ENCODE measurements at regions not wholly inside any gene's neighbourhood (a gene's known extent, or its start where the extent isn't known, plus 50 kb on each side); places are given as distances from the start of the nearest gene placed in this dataset.

- Histone ChIP-seq H3K27me3 (replicated peaks; ENCODE audit: control insufficient read depth, insufficient read depth, low read length) (peaks cover 47% of the 10 kb centered on the region), H3K4me1 (ENCODE audit: control insufficient read depth, insufficient read depth, low read length) (peaks cover 2% of the 10 kb centered on the region), H3K36me3 (ENCODE audit: control insufficient read depth, insufficient read depth, low read length, severe bottlenecking) (no peaks in the 10 kb centered on the region), H3K9ac (ENCODE audit: low read length) (no peak overlapping the region), H3K9me3 (ENCODE audit: control insufficient read depth, low read length) (no peaks in the 10 kb centered on the region), H3K4me3 (ENCODE audit: low read length) (no peak overlapping the region)
- DNase-seq (ENCODE audit: low read depth) = no peak
Observed at GRCh38 chr17:74009056-74009625, 194.3 kb upstream of the RPL38 start.

- peaks cover 8% of the 10 kb centered on the region for H3K9me3 ChIP-seq (ENCODE audit: control insufficient read depth, low read length)
- DNase-seq (ENCODE audit: low read depth) = no peak
Observed at GRCh38 chr17:74010903-74011302, 192.6 kb upstream of the RPL38 start.

GRCh38 chr17:74011966-74012365 is 191.5 kb upstream of the RPL38 start:
- no peak for DNase-seq (ENCODE audit: low read depth)
- no peak overlapping the region for H3K9ac ChIP-seq (ENCODE audit: low read length)
- H3K4me3 ChIP-seq (ENCODE audit: low read length) = no peak overlapping the region
- peaks cover 8% of the 10 kb centered on the region for H3K9me3 ChIP-seq (ENCODE audit: control insufficient read depth, low read length)
- peaks cover 50% of the 10 kb centered on the region for H3K27me3 ChIP-seq (replicated peaks; ENCODE audit: control insufficient read depth, insufficient read depth, low read length)
- H3K36me3 ChIP-seq (ENCODE audit: control insufficient read depth, insufficient read depth, low read length, severe bottlenecking) = no peaks in the 10 kb centered on the region
- peaks cover 2% of the 10 kb centered on the region for H3K4me1 ChIP-seq (ENCODE audit: control insufficient read depth, insufficient read depth, low read length)

More at GRCh38 chr17:74010903-74011302, 192.6 kb upstream of the RPL38 start:
- Histone ChIP-seq H3K36me3 (ENCODE audit: control insufficient read depth, insufficient read depth, low read length, severe bottlenecking) (no peaks in the 10 kb centered on the region), H3K4me3 (ENCODE audit: low read length) (no peak overlapping the region), H3K4me1 (ENCODE audit: control insufficient read depth, insufficient read depth, low read length) (peaks cover 2% of the 10 kb centered on the region), H3K9ac (ENCODE audit: low read length) (no peak overlapping the region), H3K27me3 (replicated peaks; ENCODE audit: control insufficient read depth, insufficient read depth, low read length) (peaks cover 48% of the 10 kb centered on the region)

GRCh38 chr17:74012465-74012864 is 191.0 kb upstream of the RPL38 start:
- Histone ChIP-seq H3K4me3 (ENCODE audit: low read length) (no peak overlapping the region), H3K9ac (ENCODE audit: low read length) (no peak overlapping the region), H3K27me3 (replicated peaks; ENCODE audit: control insufficient read depth, insufficient read depth, low read length) (peaks cover 55% of the 10 kb centered on the region), H3K9me3 (ENCODE audit: control insufficient read depth, low read length) (peaks cover 8% of the 10 kb centered on the region), H3K4me1 (ENCODE audit: control insufficient read depth, insufficient read depth, low read length) (peaks cover 2% of the 10 kb centered on the region), H3K36me3 (ENCODE audit: control insufficient read depth, insufficient read depth, low read length, severe bottlenecking) (no peaks in the 10 kb centered on the region)
- no peak for DNase-seq (ENCODE audit: low read depth)

- no peak overlapping the region for H3K9ac ChIP-seq (ENCODE audit: low read length)
- no peak for DNase-seq (ENCODE audit: low read depth)
- H3K36me3 ChIP-seq (ENCODE audit: control insufficient read depth, insufficient read depth, low read length, severe bottlenecking) = no peaks in the 10 kb centered on the region
- no peak overlapping the region for H3K4me3 ChIP-seq (ENCODE audit: low read length)
- peaks cover 48% of the 10 kb centered on the region for H3K27me3 ChIP-seq (replicated peaks; ENCODE audit: control insufficient read depth, insufficient read depth, low read length)
- H3K9me3 ChIP-seq (ENCODE audit: control insufficient read depth, low read length) = peaks cover 8% of the 10 kb centered on the region
- peaks cover 2% of the 10 kb centered on the region for H3K4me1 ChIP-seq (ENCODE audit: control insufficient read depth, insufficient read depth, low read length)
Observed at GRCh38 chr17:74015316-74015715, 188.2 kb upstream of the RPL38 start.

- Histone ChIP-seq H3K4me1 (ENCODE audit: control insufficient read depth, insufficient read depth, low read length) (peaks cover 2% of the 10 kb centered on the region), H3K4me3 (ENCODE audit: low read length) (no peak overlapping the region), H3K27me3 (replicated peaks; ENCODE audit: control insufficient read depth, insufficient read depth, low read length) (peaks cover 43% of the 10 kb centered on the region), H3K9ac (ENCODE audit: low read length) (no peak overlapping the region), H3K9me3 (ENCODE audit: control insufficient read depth, low read length) (peaks cover 8% of the 10 kb centered on the region), H3K36me3 (ENCODE audit: control insufficient read depth, insufficient read depth, low read length, severe bottlenecking) (no peaks in the 10 kb centered on the region)
- DNase-seq (ENCODE audit: low read depth) = no peak
Observed at GRCh38 chr17:74015990-74016389, 187.5 kb upstream of the RPL38 start.

GRCh38 chr17:74016461-74016860 is 187.0 kb upstream of the RPL38 start:
- Histone ChIP-seq H3K9ac (ENCODE audit: low read length) (no peak overlapping the region), H3K4me3 (ENCODE audit: low read length) (no peak overlapping the region), H3K36me3 (ENCODE audit: control insufficient read depth, insufficient read depth, low read length, severe bottlenecking) (no peaks in the 10 kb centered on the region), H3K9me3 (ENCODE audit: control insufficient read depth, low read length) (peaks cover 8% of the 10 kb centered on the region), H3K27me3 (replicated peaks; ENCODE audit: control insufficient read depth, insufficient read depth, low read length) (peaks cover 42% of the 10 kb centered on the region), H3K4me1 (ENCODE audit: control insufficient read depth, insufficient read depth, low read length) (peaks cover 2% of the 10 kb centered on the region)
- DNase-seq (ENCODE audit: low read depth) = no peak

- Histone ChIP-seq H3K9ac (ENCODE audit: low read length) (no peak overlapping the region), H3K4me1 (ENCODE audit: control insufficient read depth, insufficient read depth, low read length) (peaks cover under 1% of the 10 kb centered on the region), H3K4me3 (ENCODE audit: low read length) (no peak overlapping the region), H3K9me3 (ENCODE audit: control insufficient read depth, low read length) (peaks cover 8% of the 10 kb centered on the region), H3K27me3 (replicated peaks; ENCODE audit: control insufficient read depth, insufficient read depth, low read length) (peaks cover 43% of the 10 kb centered on the region), H3K36me3 (ENCODE audit: control insufficient read depth, insufficient read depth, low read length, severe bottlenecking) (no peaks in the 10 kb centered on the region)
- DNase-seq (ENCODE audit: low read depth) = no peak
Observed at GRCh38 chr17:74017466-74017865, 186.0 kb upstream of the RPL38 start.

- no peak overlapping the region for H3K4me3 ChIP-seq (ENCODE audit: low read length)
- peaks cover 8% of the 10 kb centered on the region for H3K9me3 ChIP-seq (ENCODE audit: control insufficient read depth, low read length)
- no peaks in the 10 kb centered on the region for H3K36me3 ChIP-seq (ENCODE audit: control insufficient read depth, insufficient read depth, low read length, severe bottlenecking)
- H3K27me3 ChIP-seq (replicated peaks; ENCODE audit: control insufficient read depth, insufficient read depth, low read length) = peaks cover 47% of the 10 kb centered on the region
- H3K4me1 ChIP-seq (ENCODE audit: control insufficient read depth, insufficient read depth, low read length) = no peaks in the 10 kb centered on the region
- H3K9ac ChIP-seq (ENCODE audit: low read length) = no peak overlapping the region
- no peak for DNase-seq (ENCODE audit: low read depth)
Observed at GRCh38 chr17:74018115-74018514, 185.4 kb upstream of the RPL38 start.

- no peak for DNase-seq (ENCODE audit: low read depth)
- Histone ChIP-seq H3K4me3 (ENCODE audit: low read length) (no peak overlapping the region), H3K4me1 (ENCODE audit: control insufficient read depth, insufficient read depth, low read length) (no peaks in the 10 kb centered on the region), H3K27me3 (replicated peaks; ENCODE audit: control insufficient read depth, insufficient read depth, low read length) (peaks cover 38% of the 10 kb centered on the region), H3K9me3 (ENCODE audit: control insufficient read depth, low read length) (peaks cover 8% of the 10 kb centered on the region), H3K36me3 (ENCODE audit: control insufficient read depth, insufficient read depth, low read length, severe bottlenecking) (no peaks in the 10 kb centered on the region), H3K9ac (ENCODE audit: low read length) (no peak overlapping the region)
Observed at GRCh38 chr17:74019271-74019670, 184.2 kb upstream of the RPL38 start.

- no peak overlapping the region for H3K9ac ChIP-seq (ENCODE audit: low read length)
- peaks cover 39% of the 10 kb centered on the region for H3K27me3 ChIP-seq (replicated peaks; ENCODE audit: control insufficient read depth, insufficient read depth, low read length)
- no peak overlapping the region for H3K4me3 ChIP-seq (ENCODE audit: low read length)
- no peak for DNase-seq (ENCODE audit: low read depth)
- H3K4me1 ChIP-seq (ENCODE audit: control insufficient read depth, insufficient read depth, low read length) = no peaks in the 10 kb centered on the region
- peaks cover 8% of the 10 kb centered on the region for H3K9me3 ChIP-seq (ENCODE audit: control insufficient read depth, low read length)
- H3K36me3 ChIP-seq (ENCODE audit: control insufficient read depth, insufficient read depth, low read length, severe bottlenecking) = no peaks in the 10 kb centered on the region
Observed at GRCh38 chr17:74019860-74020259, 183.6 kb upstream of the RPL38 start.

- Histone ChIP-seq H3K36me3 (ENCODE audit: control insufficient read depth, insufficient read depth, low read length, severe bottlenecking) (no peaks in the 10 kb centered on the region), H3K9me3 (ENCODE audit: control insufficient read depth, low read length) (peaks cover 3% of the 10 kb centered on the region), H3K9ac (ENCODE audit: low read length) (no peak overlapping the region), H3K27me3 (replicated peaks; ENCODE audit: control insufficient read depth, insufficient read depth, low read length) (peaks cover 42% of the 10 kb centered on the region), H3K4me3 (ENCODE audit: low read length) (no peak overlapping the region), H3K4me1 (ENCODE audit: control insufficient read depth, insufficient read depth, low read length) (no peaks in the 10 kb centered on the region)
- no peak for DNase-seq (ENCODE audit: low read depth)
Observed at GRCh38 chr17:74020522-74020921, 183.0 kb upstream of the RPL38 start.

All from adipocyte (in vitro differentiated cells).